Body of pancreas (tissue), 4 donors: ENCODE measurements at regions not wholly inside any gene's neighbourhood (a gene's known extent, or its start where the extent isn't known, plus 50 kb on each side); places are given as distances from the start of the nearest gene placed in this dataset.

Experiments used
- POLR2A ChIP-seq, 3 donors: fragments of 450-650 bp; IDR thresholded peaks; one replicate each; pipeline ENCODE4 v1.6.1; 2016; ENCODE audit warnings: antibody characterized with exemption in 3 of 3, mild to moderate bottlenecking in 2 of 3
- TF ChIP-seq, protein P1 (sequence below), 7 experiments: fragments of 450-650 bp in 4 of 7; fragments of 200-600 bp in 3 of 7; sonication (generic) in 3 of 7; IDR thresholded peaks; one replicate each; pipeline ENCODE4 v1.5.1; 2016 to 2019; ENCODE audit warnings: antibody characterized with exemption in 7 of 7

DNA sequence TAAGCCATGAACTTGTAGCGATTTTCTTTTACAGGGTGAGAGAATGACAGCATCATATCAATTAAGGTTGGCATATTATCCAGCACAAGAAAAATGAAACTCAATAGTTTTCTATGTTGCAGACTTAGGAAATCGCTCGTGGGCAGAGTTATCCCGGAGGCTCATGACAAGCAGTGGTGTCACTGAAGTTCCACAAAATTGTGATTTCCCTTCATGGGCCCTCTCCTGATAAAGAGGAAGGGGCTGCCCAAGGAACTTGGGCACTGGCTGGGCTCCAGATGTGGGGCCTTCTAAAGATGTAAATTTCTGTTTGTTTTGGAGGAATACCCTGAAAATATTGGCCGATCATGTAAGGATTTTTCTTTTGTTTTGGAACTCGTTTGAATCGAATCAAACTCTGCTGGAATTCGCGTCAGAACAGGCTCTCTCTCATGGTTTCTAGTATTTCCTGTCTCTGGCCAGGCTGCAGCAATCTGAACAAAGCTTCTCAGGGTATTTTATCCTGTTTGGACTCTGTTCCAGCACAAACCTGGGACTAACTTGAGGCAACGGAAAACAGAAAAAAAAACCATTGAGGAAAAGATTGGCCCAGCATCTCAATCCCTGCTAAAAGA, 340.6 kb upstream of the NRP1 start:
- TF ChIP-seq, protein P1, sequence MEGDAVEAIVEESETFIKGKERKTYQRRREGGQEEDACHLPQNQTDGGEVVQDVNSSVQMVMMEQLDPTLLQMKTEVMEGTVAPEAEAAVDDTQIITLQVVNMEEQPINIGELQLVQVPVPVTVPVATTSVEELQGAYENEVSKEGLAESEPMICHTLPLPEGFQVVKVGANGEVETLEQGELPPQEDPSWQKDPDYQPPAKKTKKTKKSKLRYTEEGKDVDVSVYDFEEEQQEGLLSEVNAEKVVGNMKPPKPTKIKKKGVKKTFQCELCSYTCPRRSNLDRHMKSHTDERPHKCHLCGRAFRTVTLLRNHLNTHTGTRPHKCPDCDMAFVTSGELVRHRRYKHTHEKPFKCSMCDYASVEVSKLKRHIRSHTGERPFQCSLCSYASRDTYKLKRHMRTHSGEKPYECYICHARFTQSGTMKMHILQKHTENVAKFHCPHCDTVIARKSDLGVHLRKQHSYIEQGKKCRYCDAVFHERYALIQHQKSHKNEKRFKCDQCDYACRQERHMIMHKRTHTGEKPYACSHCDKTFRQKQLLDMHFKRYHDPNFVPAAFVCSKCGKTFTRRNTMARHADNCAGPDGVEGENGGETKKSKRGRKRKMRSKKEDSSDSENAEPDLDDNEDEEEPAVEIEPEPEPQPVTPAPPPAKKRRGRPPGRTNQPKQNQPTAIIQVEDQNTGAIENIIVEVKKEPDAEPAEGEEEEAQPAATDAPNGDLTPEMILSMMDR (IDR thresholded peaks at IDR 0.05), result no peak
- TF ChIP-seq POLR2A (IDR thresholded peaks at IDR 0.05), result no peak
